Uterus (tissue), 3 donors: ENCODE measurements at regions not wholly inside any gene's neighbourhood (a gene's known extent, or its start where the extent isn't known, plus 50 kb on each side); places are given as distances from the start of the nearest gene placed in this dataset.

Experiments
- DNase-seq, 2 donors: peaks; one replicate each; pipeline ENCODE4 v3.0.0-alpha.2; 2019 to 2020
- H3K27ac ChIP-seq, 2 donors: fragments of 200-600 bp; sonication (generic); 1 replicate in 1 of 2; 2 replicates in 1 of 2; pipeline ENCODE4 v1.5.1; 2016 to 2018
- H3K27me3 ChIP-seq, 2 donors: fragments of 200-600 bp; sonication (generic); one replicate each; pipeline ENCODE4 v1.5.1; 2018 to 2019; ENCODE audit warnings: control low read depth in 1 of 2
- H3K36me3 ChIP-seq, 2 donors: fragments of 200-600 bp; sonication (generic); one replicate each; pipeline ENCODE4 v1.5.1; 2019; ENCODE audit warnings: control low read depth in 1 of 2
- H3K4me1 ChIP-seq, 2 donors: fragments of 200-600 bp; sonication (generic); one replicate each; pipeline ENCODE4 v1.5.1; 2018 to 2019; ENCODE audit warnings: control low read depth in 1 of 2
- H3K4me3 ChIP-seq, 2 donors: fragments of 200-600 bp; sonication (generic); 1 replicate in 1 of 2; 2 replicates in 1 of 2; pipeline ENCODE4 v1.5.1; 2018 to 2019; ENCODE audit warnings: mild to moderate bottlenecking in 1 of 2
- H3K9me3 ChIP-seq, 2 donors: fragments of 200-600 bp; sonication (generic); one replicate each; pipeline ENCODE4 v1.5.1; 2019; ENCODE audit warnings: control low read depth in 1 of 2
- CTCF ChIP-seq, 4 experiments: fragments of 200-600 bp in 2 of 4; fragments of 450-650 bp in 2 of 4; sonication (generic) in 2 of 4; IDR thresholded peaks; one replicate each; pipeline ENCODE4 v1.5.1; 2016 to 2019; ENCODE audit warnings: antibody characterized with exemption in 4 of 4, mild to moderate bottlenecking in 2 of 4, moderate library complexity in 1 of 4
- POLR2A ChIP-seq, 2 donors: fragments of 450-650 bp; IDR thresholded peaks; one replicate each; pipeline ENCODE4 v1.6.1; 2016; ENCODE audit warnings: antibody characterized with exemption in 2 of 2, mild to moderate bottlenecking in 1 of 2, moderate library complexity in 1 of 2
- intact Hi-C: fragments of 100-400 bp; cut with DNase I; formaldehyde crosslinking; loops from one replicate; pipeline ENCODE4 v1.15.1; 2023; ENCODE audit warnings: low total_unique reads
- donor health status: DM: yes; HTN: yes; CAD: no.

- no peak for DNase-seq
- intact Hi-C loops: no loop called here
- H3K36me3 ChIP-seq: no peaks in the 10 kb centered on the region
- no peak overlapping the region for H3K4me3 ChIP-seq
- TF ChIP-seq POLR2A (IDR thresholded peaks at IDR 0.05) (no peak), CTCF (IDR thresholded peaks at IDR 0.05) (no peak)
- no peak overlapping the region for H3K27ac ChIP-seq
- no peaks in the 10 kb centered on the region for H3K27me3 ChIP-seq
- H3K4me1 ChIP-seq: no peaks in the 10 kb centered on the region
- H3K9me3 ChIP-seq: no peaks in the 10 kb centered on the region
These were observed 312.2 kb upstream of the ADARB2 start for GRCh38 chr10:2049560-2049959.

- Histone ChIP-seq H3K27ac (no peak overlapping the region), H3K27me3 (no peaks in the 10 kb centered on the region), H3K36me3 (no peaks in the 10 kb centered on the region), H3K9me3 (no peaks in the 10 kb centered on the region), H3K4me1 (no peaks in the 10 kb centered on the region), H3K4me3 (no peak overlapping the region)
- no peak for DNase-seq
- intact Hi-C loops: no loop called here
- TF ChIP-seq CTCF (IDR thresholded peaks at IDR 0.05) (no peak), POLR2A (IDR thresholded peaks at IDR 0.05) (no peak)
These were observed 311.1 kb upstream of the ADARB2 start for GRCh38 chr10:2048337-2048973.

GRCh38 chr10:2047679-2048078 lies 310.4 kb upstream of the ADARB2 start:
- H3K27me3 ChIP-seq: no peaks in the 10 kb centered on the region
- H3K9me3 ChIP-seq: no peaks in the 10 kb centered on the region
- H3K4me1 ChIP-seq: no peaks in the 10 kb centered on the region
- H3K27ac ChIP-seq: no peak overlapping the region
- TF ChIP-seq POLR2A (IDR thresholded peaks at IDR 0.05): no peak
- TF ChIP-seq CTCF (IDR thresholded peaks at IDR 0.05): no peak
- no peak for DNase-seq
- H3K4me3 ChIP-seq: no peak overlapping the region
- intact Hi-C loops: no loop called here
- H3K36me3 ChIP-seq: no peaks in the 10 kb centered on the region

GRCh38 chr10:2043379-2043778 lies 306.1 kb upstream of the ADARB2 start:
- TF ChIP-seq CTCF (IDR thresholded peaks at IDR 0.05) (no peak), POLR2A (IDR thresholded peaks at IDR 0.05) (no peak)
- Histone ChIP-seq H3K27me3 (no peaks in the 10 kb centered on the region), H3K27ac (no peak overlapping the region), H3K4me1 (no peaks in the 10 kb centered on the region), H3K9me3 (no peaks in the 10 kb centered on the region), H3K4me3 (no peak overlapping the region), H3K36me3 (no peaks in the 10 kb centered on the region)
- DNase-seq: no peak
- intact Hi-C loops: no loop called here

- H3K27me3 ChIP-seq: no peaks in the 10 kb centered on the region
- intact Hi-C loops: no loop called here
- no peaks in the 10 kb centered on the region for H3K4me1 ChIP-seq
- TF ChIP-seq POLR2A (IDR thresholded peaks at IDR 0.05) (no peak), CTCF (IDR thresholded peaks at IDR 0.05) (no peak)
- H3K9me3 ChIP-seq: no peaks in the 10 kb centered on the region
- H3K4me3 ChIP-seq: no peak overlapping the region
- no peak overlapping the region for H3K27ac ChIP-seq
- H3K36me3 ChIP-seq: no peaks in the 10 kb centered on the region
- DNase-seq: no peak
These were observed 300.7 kb upstream of the ADARB2 start for GRCh38 chr10:2038036-2038435.
